ENCODE measurements at regions not wholly inside any gene's neighbourhood (a gene's known extent, or its start where the extent isn't known, plus 50 kb on each side); places are given as distances from the start of the nearest gene placed in this dataset.

DNA sequence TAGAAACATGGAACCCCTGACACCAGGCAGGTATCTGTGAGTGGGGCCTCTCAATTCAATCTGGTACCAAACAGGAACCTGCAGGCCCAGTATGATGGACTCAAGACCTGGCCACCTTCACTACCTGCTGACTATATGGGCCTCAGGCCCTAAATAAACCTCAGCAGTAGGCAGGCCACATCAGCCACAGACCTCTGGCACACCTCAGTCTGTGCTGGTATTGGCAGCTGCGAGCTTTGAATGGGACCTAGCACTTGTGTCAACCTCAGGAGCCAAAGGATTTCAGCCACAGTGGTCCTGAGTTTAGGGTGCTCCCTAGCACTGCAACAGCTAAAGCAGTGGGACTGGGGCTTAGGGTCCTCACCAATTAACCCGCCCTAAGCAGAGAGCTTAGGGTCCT lies 325.5 kb downstream of the ZNF608 start:
- ATAC-seq (no peak), DNase-seq (no peak)
- TF ChIP-seq, protein P1, sequence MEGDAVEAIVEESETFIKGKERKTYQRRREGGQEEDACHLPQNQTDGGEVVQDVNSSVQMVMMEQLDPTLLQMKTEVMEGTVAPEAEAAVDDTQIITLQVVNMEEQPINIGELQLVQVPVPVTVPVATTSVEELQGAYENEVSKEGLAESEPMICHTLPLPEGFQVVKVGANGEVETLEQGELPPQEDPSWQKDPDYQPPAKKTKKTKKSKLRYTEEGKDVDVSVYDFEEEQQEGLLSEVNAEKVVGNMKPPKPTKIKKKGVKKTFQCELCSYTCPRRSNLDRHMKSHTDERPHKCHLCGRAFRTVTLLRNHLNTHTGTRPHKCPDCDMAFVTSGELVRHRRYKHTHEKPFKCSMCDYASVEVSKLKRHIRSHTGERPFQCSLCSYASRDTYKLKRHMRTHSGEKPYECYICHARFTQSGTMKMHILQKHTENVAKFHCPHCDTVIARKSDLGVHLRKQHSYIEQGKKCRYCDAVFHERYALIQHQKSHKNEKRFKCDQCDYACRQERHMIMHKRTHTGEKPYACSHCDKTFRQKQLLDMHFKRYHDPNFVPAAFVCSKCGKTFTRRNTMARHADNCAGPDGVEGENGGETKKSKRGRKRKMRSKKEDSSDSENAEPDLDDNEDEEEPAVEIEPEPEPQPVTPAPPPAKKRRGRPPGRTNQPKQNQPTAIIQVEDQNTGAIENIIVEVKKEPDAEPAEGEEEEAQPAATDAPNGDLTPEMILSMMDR (IDR thresholded peaks at IDR 0.05), result no peak
- TF ChIP-seq POLR2A (IDR thresholded peaks at IDR 0.05), result no peak
- WGBS (ENCODE audit: insufficient coverage, low coverage, low lambda C conversion rate, missing lambda C conversion rate), result 50% methylated on average over 2 of the region's 2 CpGs
- H3K27me3 ChIP-seq, result no peaks in the 10 kb centered on the region
- H3K36me3 ChIP-seq, result no peaks in the 10 kb centered on the region
- H3K27ac ChIP-seq, result no peak overlapping the region
- intact Hi-C loops (cut with DNase I), result no loop called here
- no peaks in the 10 kb centered on the region for H3K9me3 ChIP-seq
- H3K4me3 ChIP-seq, result no peak overlapping the region
- no peaks in the 10 kb centered on the region for H3K4me1 ChIP-seq

DNA sequence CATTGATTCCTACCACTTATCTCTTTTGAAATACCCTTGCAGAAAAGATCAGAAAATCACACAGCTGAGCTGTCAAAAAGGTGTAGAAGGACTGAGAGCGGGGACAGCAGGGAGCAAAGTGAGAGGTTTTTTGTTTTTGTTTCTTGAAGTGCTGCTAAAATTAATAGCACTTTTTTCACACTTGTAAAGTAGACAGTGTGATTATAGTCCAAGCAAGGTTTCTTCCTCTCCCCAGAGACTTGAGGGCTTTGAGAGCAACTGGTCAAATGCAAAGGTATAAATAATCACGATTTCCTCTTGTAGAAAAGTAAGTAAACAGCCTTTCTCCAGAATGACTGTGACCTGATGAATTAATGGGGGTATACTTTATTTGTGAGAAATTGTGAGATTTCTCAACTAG lies 326.9 kb downstream of the ZNF608 start:
- H3K4me3 ChIP-seq, result no peak overlapping the region
- intact Hi-C loops (cut with DNase I), result no loop called here

GRCh38 chr5:124418390-124418789 lies 328.0 kb downstream of the ZNF608 start:
- Histone ChIP-seq H3K4me3 (no peak overlapping the region), H3K27ac (no peak overlapping the region), H3K4me1 (no peaks in the 10 kb centered on the region), H3K27me3 (no peaks in the 10 kb centered on the region), H3K36me3 (no peaks in the 10 kb centered on the region), H3K9me3 (no peaks in the 10 kb centered on the region)
- DNase-seq (no peak), ATAC-seq (no peak)
- intact Hi-C loops (cut with DNase I), result no loop called here
- no peak for TF ChIP-seq POLR2A (IDR thresholded peaks at IDR 0.05)
- TF ChIP-seq, protein P1 (IDR thresholded peaks at IDR 0.05), result no peak
- 63% methylated on average over 2 of the region's 2 CpGs for WGBS (ENCODE audit: insufficient coverage, low coverage, low lambda C conversion rate, missing lambda C conversion rate)

More for the DNA sequence above, 326.9 kb downstream of the ZNF608 start:
- ATAC-seq (no peak), DNase-seq (no peak)
- WGBS (ENCODE audit: insufficient coverage, low coverage, low lambda C conversion rate, missing lambda C conversion rate), result 67% methylated on average over 2 of the region's 2 CpGs
- TF ChIP-seq, protein P1 (IDR thresholded peaks at IDR 0.05), result no peak
- TF ChIP-seq POLR2A (IDR thresholded peaks at IDR 0.05), result no peak
- Histone ChIP-seq H3K9me3 (no peaks in the 10 kb centered on the region), H3K27me3 (no peaks in the 10 kb centered on the region), H3K4me1 (no peaks in the 10 kb centered on the region), H3K36me3 (no peaks in the 10 kb centered on the region), H3K27ac (no peak overlapping the region)

DNA sequence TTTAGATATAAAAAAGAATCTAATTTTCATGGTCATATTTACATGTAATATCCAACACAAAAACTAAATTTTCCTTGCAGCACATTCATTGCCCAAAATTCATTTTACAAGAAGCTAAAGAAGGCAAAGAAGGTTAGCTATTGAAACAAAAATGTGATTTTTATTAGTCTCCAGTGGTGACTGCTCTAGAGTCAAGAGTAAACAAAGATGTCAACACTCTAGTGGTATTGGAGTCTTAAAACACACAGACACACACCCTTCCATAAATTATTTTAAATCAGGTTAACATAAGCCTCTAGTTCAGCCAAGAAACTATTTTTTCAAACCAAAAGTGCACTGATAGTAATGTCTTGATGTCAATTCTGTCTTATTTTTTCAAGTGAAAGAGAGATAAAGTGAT lies 329.2 kb downstream of the ZNF608 start:
- Histone ChIP-seq H3K4me1 (no peaks in the 10 kb centered on the region), H3K27ac (no peak overlapping the region), H3K9me3 (no peaks in the 10 kb centered on the region), H3K36me3 (no peaks in the 10 kb centered on the region), H3K27me3 (no peaks in the 10 kb centered on the region), H3K4me3 (no peak overlapping the region)
- TF ChIP-seq, protein P1 (IDR thresholded peaks at IDR 0.05), result no peak
- TF ChIP-seq POLR2A (IDR thresholded peaks at IDR 0.05), result no peak
- no peak for ATAC-seq
- intact Hi-C loops (cut with DNase I), result no loop called here
- no peak for DNase-seq

GRCh38 chr5:124416627-124417026 lies 329.8 kb downstream of the ZNF608 start:
- Histone ChIP-seq H3K36me3 (no peaks in the 10 kb centered on the region), H3K27me3 (no peaks in the 10 kb centered on the region), H3K9me3 (no peaks in the 10 kb centered on the region), H3K4me1 (no peaks in the 10 kb centered on the region), H3K4me3 (no peak overlapping the region), H3K27ac (no peak overlapping the region)
- TF ChIP-seq, protein P1 (IDR thresholded peaks at IDR 0.05), result no peak
- TF ChIP-seq POLR2A (IDR thresholded peaks at IDR 0.05), result no peak
- ATAC-seq (no peak), DNase-seq (no peak)
- intact Hi-C loops (cut with DNase I), result no loop called here
- 84% methylated on average over 3 of the region's 3 CpGs for WGBS (ENCODE audit: insufficient coverage, low coverage, low lambda C conversion rate, missing lambda C conversion rate)

All from right lobe of liver (tissue), 6 donors.